OCI-LY3 (cell line): ENCODE measurements at regions not wholly inside any gene's neighbourhood (a gene's known extent, or its start where the extent isn't known, plus 50 kb on each side); places are given as distances from the start of the nearest gene placed in this dataset.

Experiments
- H2AFZ ChIP-seq: fragments of 200-600, 300-600 bp; shearing (Covaris generic); 2 replicates; pipeline ENCODE4 v1.6.0; 2014; ENCODE audit warnings: antibody characterized with exemption, low read depth, low read length
- H3K27ac ChIP-seq: fragments of 200-600, 300-600 bp; sonication (generic); 2 replicates; pipeline ENCODE4 v1.5.1; 2014; ENCODE audit warnings: mild to moderate bottlenecking, low read length, moderate library complexity, mixed read lengths
- H3K27me3 ChIP-seq: fragments of 200-600, 300-600 bp; sonication (generic); 2 replicates; pipeline ENCODE4 v1.6.1; 2014; ENCODE audit warnings: low read depth, low read length, mixed read lengths
- H3K36me3 ChIP-seq: fragments of 200-600, 300-600 bp; sonication (generic); replicated peaks from 2 replicates; pipeline ENCODE3; 2014; ENCODE audit warnings: low read depth, low read length, mixed read lengths
- H3K4me1 ChIP-seq: fragments of 300-600, 200-600 bp; sonication (generic); 2 replicates; pipeline ENCODE4 v1.6.1; 2014; ENCODE audit warnings: low read length, mixed read lengths
- H3K4me2 ChIP-seq: fragments of 200-600, 300-600 bp; sonication (generic); 2 replicates; pipeline ENCODE4 v1.6.1; 2014; ENCODE audit warnings: low read length, mixed read lengths
- H3K4me3 ChIP-seq: fragments of 300-600, 200-600 bp; sonication (generic); 2 replicates; pipeline ENCODE4 v1.5.1; 2014; ENCODE audit warnings: antibody characterized with exemption, mild to moderate bottlenecking, low read length, moderate library complexity
- H3K79me2 ChIP-seq: fragments of 300-600, 200-600 bp; shearing (Covaris generic); 2 replicates; pipeline ENCODE4 v1.6.1; 2014; ENCODE audit warnings: mild to moderate bottlenecking, low read length, mixed read lengths
- H3K9ac ChIP-seq: fragments of 300-600, 200-600 bp; shearing (Covaris generic); 2 replicates; pipeline ENCODE4 v1.6.0; 2014; ENCODE audit warnings: mild to moderate bottlenecking, low read length, moderate library complexity
- H3K9me3 ChIP-seq: fragments of 200-600, 300-600 bp; shearing (Covaris generic); 2 replicates; pipeline ENCODE4 v1.6.1; 2014; ENCODE audit warnings: low read length, mixed read lengths; ENCODE audit not compliant: insufficient read depth
- H4K20me1 ChIP-seq: fragments of 200-600, 300-600 bp; sonication (generic); 2 replicates; pipeline ENCODE4 v1.6.1; 2016; ENCODE audit warnings: low read length, mixed read lengths; ENCODE audit not compliant: insufficient read depth
- EZH2phosphoT487 ChIP-seq: fragments of 200-600 bp; shearing (Covaris generic); IDR thresholded peaks from 2 replicates; pipeline ENCODE4 v1.6.1; 2018; ENCODE audit warnings: antibody characterized with exemption, mixed run types, low read depth
- TF ChIP-seq, protein P1 (sequence below): fragments of 200-600, 300-600 bp; sonication (generic); IDR thresholded peaks from 2 replicates; pipeline ENCODE4 v1.5.1; 2014; ENCODE audit warnings: antibody characterized with exemption, low read length, low read depth

DNA sequence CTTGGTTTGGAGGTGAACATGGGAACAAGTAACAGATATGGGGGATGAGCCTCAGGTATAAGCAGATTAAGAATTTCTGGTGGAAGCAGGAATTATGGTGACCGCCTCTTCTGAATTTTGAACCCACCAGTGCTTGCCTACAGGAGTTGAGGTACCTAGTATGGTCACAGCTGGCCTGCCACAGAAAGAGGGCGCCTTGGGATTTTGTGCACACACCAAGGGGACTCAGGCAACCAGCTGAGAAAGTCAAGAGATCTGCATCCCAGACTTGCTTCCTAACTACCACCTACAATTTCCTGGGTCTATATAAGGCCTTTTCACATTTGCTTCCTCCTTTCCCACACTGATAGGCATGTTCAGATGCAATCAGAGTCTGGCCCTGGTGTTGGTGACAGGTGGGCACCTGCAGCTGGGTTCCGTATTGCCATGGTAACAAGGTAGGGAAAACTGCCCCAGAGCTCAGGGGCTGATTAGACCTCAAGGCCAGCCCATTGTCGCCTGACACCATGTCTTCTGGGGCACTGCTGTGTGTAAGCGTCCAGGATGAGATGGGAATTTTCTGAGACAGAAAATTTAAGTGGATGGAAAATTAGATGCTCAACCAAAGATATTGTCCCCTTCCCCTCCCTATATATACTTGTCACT lies 75.9 kb upstream of the RASGRF1 start:
- Histone ChIP-seq H3K9me3 (no peaks in the 10 kb centered on the region), H3K9ac (no peak overlapping the region), H4K20me1 (no peaks in the 10 kb centered on the region), H3K79me2 (no peaks in the 10 kb centered on the region), H3K4me2 (no peak overlapping the region), H3K36me3 (no peaks in the 10 kb centered on the region), H3K27me3 (peaks cover 39% of the 10 kb centered on the region), H3K4me1 (peaks cover 8% of the 10 kb centered on the region; the same call in 1 of the 2 replicates), H3K27ac (no peak overlapping the region), H3K4me3 (no peak overlapping the region), H2AFZ (no peak overlapping the region)
- no peak for TF ChIP-seq EZH2phosphoT487
- TF ChIP-seq, protein P1, sequence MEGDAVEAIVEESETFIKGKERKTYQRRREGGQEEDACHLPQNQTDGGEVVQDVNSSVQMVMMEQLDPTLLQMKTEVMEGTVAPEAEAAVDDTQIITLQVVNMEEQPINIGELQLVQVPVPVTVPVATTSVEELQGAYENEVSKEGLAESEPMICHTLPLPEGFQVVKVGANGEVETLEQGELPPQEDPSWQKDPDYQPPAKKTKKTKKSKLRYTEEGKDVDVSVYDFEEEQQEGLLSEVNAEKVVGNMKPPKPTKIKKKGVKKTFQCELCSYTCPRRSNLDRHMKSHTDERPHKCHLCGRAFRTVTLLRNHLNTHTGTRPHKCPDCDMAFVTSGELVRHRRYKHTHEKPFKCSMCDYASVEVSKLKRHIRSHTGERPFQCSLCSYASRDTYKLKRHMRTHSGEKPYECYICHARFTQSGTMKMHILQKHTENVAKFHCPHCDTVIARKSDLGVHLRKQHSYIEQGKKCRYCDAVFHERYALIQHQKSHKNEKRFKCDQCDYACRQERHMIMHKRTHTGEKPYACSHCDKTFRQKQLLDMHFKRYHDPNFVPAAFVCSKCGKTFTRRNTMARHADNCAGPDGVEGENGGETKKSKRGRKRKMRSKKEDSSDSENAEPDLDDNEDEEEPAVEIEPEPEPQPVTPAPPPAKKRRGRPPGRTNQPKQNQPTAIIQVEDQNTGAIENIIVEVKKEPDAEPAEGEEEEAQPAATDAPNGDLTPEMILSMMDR: no peak

DNA sequence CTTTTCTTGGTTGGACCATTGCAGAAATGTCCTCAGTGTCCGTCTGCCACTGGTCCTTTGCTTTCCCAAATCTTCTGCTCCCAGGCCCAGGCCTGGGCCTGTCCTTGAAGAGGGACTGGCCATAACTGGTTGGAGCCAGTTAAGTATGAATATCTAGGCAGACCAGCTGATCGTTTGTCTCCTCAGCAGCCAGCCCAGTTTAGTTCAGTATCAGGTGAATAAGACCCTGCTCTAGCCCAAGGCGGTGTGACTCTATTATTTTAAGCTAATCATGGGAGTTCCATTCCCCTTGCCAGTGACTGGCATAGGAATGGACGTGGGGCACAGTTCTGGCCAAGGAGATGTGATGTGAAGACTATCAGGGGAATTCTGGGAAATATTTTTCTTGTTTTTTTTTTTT lies 73.9 kb upstream of the RASGRF1 start:
- H3K79me2 ChIP-seq: no peaks in the 10 kb centered on the region
- H4K20me1 ChIP-seq: no peaks in the 10 kb centered on the region
- H3K9ac ChIP-seq: no peak overlapping the region
- peaks cover 8% of the 10 kb centered on the region; the same call in 1 of the 2 replicates for H3K4me1 ChIP-seq
- no peak overlapping the region for H3K27ac ChIP-seq
- no peak for TF ChIP-seq EZH2phosphoT487
- TF ChIP-seq, protein P1: no peak
- H2AFZ ChIP-seq: no peak overlapping the region
- no peak overlapping the region for H3K4me3 ChIP-seq
- no peaks in the 10 kb centered on the region for H3K9me3 ChIP-seq
- H3K4me2 ChIP-seq: no peak overlapping the region
- no peaks in the 10 kb centered on the region for H3K36me3 ChIP-seq
- peaks cover 28% of the 10 kb centered on the region for H3K27me3 ChIP-seq

DNA sequence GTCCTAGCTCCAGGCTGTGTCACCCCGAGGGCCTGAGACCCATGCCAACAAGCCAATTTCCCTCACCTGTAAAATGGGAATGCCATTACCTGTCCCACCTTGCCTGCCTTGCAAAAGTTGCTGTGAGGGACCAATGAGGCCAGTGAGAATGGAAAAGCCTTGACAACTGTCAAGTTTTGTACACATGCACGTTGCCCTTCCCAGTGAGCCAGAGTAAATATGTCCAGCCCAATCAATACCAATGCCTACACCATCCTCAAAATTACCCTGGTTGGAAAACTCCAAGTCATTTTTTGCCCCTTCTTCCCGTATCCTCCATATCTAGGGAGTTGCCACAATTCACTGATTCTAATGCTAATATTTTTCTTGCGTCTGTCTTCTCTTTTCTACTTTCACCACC lies 73.5 kb upstream of the RASGRF1 start:
- Histone ChIP-seq H3K36me3 (no peaks in the 10 kb centered on the region), H2AFZ (no peak overlapping the region), H3K27ac (no peak overlapping the region), H3K27me3 (peaks cover 24% of the 10 kb centered on the region), H3K9me3 (no peaks in the 10 kb centered on the region), H3K4me1 (peaks cover 8% of the 10 kb centered on the region; the same call in 1 of the 2 replicates), H4K20me1 (no peaks in the 10 kb centered on the region), H3K4me2 (no peak overlapping the region), H3K4me3 (no peak overlapping the region), H3K79me2 (no peaks in the 10 kb centered on the region), H3K9ac (no peak overlapping the region)
- TF ChIP-seq, protein P1: no peak
- no peak for TF ChIP-seq EZH2phosphoT487

DNA sequence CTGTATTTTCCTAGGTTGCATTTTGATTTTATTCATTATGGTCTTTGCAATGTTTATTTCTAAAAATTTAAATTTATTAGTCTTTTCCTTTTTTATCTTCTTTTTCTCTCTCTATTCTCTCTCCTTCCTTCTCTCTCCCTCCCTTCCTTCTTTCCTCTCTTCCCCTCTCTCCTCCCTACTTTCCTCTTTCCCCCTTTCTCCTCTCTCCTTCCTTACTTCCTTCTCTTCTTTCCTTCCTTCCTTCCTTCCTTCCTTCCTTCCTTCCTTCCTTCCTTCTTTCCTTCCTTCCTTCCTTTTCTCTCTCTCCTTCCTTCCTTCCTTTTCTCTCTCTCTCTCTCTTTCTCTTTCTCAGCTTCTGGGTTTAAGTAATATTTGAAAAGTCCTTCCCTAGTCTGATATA lies 72.8 kb upstream of the RASGRF1 start:
- H4K20me1 ChIP-seq: no peaks in the 10 kb centered on the region
- H3K4me3 ChIP-seq: no peak overlapping the region
- no peak overlapping the region for H2AFZ ChIP-seq
- TF ChIP-seq, protein P1: no peak
- no peak for TF ChIP-seq EZH2phosphoT487
- no peaks in the 10 kb centered on the region for H3K9me3 ChIP-seq
- no peaks in the 10 kb centered on the region for H3K79me2 ChIP-seq
- H3K9ac ChIP-seq: no peak overlapping the region
- peaks cover 8% of the 10 kb centered on the region; the same call in 1 of the 2 replicates for H3K4me1 ChIP-seq
- no peak overlapping the region for H3K4me2 ChIP-seq
- H3K27ac ChIP-seq: no peak overlapping the region
- peaks cover 18% of the 10 kb centered on the region for H3K27me3 ChIP-seq
- no peaks in the 10 kb centered on the region for H3K36me3 ChIP-seq
